T-helper 1 cell treated with Interleukin-12 subunit alpha and Interleukin-12 subunit beta and Interleukin-4 antibody, amounts not matched to agents 30 μg/mL and 1 μg/mL, for 36 hours (primary cell): ENCODE measurements at regions not wholly inside any gene's neighbourhood (a gene's known extent, or its start where the extent isn't known, plus 50 kb on each side); places are given as distances from the start of the nearest gene placed in this dataset.
A peak's percentile ranks its signal among the peaks of the same experiment; 100 is the strongest.
"Not testable (repeated sequence)": the region's sequence is repeated elsewhere in the genome, so short reads cannot be mapped to it uniquely, and the experiment has no call there.

Experiments
- H3K27ac Mint-ChIP-seq: one replicate; pipeline ENCODE4 v1.8.0; 2021; ENCODE audit warnings: mild to moderate bottlenecking, mixed read lengths
- H3K27me3 Mint-ChIP-seq: one replicate; pipeline ENCODE4 v1.8.0; 2021; ENCODE audit warnings: low read depth, mixed read lengths
- H3K36me3 Mint-ChIP-seq: one replicate; pipeline ENCODE4 v1.8.0; 2021; ENCODE audit warnings: low read depth, mixed read lengths
- H3K4me1 Mint-ChIP-seq: one replicate; pipeline ENCODE4 v1.8.0; 2021; ENCODE audit warnings: low read depth, mixed read lengths
- H3K4me3 Mint-ChIP-seq: one replicate; pipeline ENCODE4 v1.8.0; 2021; ENCODE audit warnings: mild to moderate bottlenecking, moderate library complexity, mixed read lengths
- H3K9me3 Mint-ChIP-seq: one replicate; pipeline ENCODE4 v1.8.0; 2021; ENCODE audit warnings: mixed read lengths

DNA sequence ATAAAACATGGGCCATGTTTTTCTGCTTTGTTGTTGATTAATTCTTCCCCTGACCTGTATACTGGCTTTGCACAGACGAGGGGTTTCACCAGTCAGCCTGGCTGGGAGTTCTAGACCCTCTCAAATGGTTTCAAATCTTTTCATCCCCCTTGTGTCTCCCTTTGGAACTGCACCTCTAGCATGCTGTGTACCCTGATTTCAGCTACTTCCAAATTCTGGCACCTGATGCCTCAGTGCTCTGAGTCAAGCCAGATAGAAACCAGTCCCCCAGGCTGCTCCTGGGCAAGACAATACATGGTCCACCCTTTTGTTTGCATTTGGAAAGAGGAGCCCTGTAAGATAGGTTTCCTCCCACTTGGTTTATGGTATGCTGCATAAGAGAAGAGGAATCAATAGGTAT, 290.2 kb downstream of the BTBD3 start:
- Mint-ChIP-seq H3K27me3 (no peaks in the 10 kb centered on the region), H3K9me3 (peaks cover 13% of the 10 kb centered on the region), H3K36me3 (no peaks in the 10 kb centered on the region), H3K27ac (no peak overlapping the region), H3K4me1 (no peaks in the 10 kb centered on the region), H3K4me3 (no peak overlapping the region)

DNA sequence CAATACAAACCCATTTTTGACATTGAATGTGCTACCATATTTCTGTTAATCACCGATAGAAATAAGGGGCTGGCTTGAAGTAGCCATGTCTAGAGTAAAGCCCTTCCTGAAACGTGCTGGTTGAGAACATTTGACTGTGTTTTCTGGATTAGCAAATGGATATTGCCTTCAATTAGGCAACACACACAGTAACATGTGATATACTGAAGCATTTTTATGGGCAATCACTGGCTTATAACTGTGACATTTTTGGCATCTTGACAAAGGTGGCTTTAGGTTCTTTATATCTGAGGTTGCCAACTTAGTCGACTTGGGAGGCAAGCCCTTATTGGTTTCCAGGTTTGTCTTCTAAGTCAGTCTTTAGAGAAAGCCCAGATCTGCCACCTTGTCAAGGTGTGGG, 292.9 kb downstream of the BTBD3 start:
- Mint-ChIP-seq H3K9me3 (peaks cover 9% of the 10 kb centered on the region), H3K27ac (no peak overlapping the region)

DNA sequence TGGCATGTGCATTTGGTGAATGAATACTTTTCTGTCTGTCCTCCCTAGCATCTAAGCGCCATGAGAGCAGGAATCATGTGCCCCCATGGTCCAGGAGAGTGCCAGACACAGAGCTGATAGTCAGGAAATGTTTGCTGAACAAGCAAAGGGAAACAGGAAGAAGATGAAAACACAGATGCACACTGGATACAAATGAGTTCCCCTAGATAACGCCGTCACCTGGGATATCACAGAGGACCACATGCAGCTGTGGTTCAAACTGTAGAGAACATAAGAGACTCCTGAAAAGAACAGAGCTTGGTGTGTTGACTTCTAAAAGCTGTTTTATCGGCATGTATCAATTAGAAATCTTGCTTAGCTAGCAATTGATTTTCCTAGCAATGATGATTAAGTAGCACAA, 293.7 kb downstream of the BTBD3 start:
- H3K9me3 Mint-ChIP-seq = peaks cover 12% of the 10 kb centered on the region
- no peak overlapping the region for H3K4me3 Mint-ChIP-seq
- H3K36me3 Mint-ChIP-seq = no peaks in the 10 kb centered on the region
- H3K4me1 Mint-ChIP-seq = no peaks in the 10 kb centered on the region
- H3K27ac Mint-ChIP-seq = no peak overlapping the region
- H3K27me3 Mint-ChIP-seq = no peaks in the 10 kb centered on the region

More for the DNA sequence above, 292.9 kb downstream of the BTBD3 start:
- Mint-ChIP-seq H3K4me1 (no peaks in the 10 kb centered on the region), H3K4me3 (no peak overlapping the region), H3K27me3 (no peaks in the 10 kb centered on the region), H3K36me3 (no peaks in the 10 kb centered on the region)

DNA sequence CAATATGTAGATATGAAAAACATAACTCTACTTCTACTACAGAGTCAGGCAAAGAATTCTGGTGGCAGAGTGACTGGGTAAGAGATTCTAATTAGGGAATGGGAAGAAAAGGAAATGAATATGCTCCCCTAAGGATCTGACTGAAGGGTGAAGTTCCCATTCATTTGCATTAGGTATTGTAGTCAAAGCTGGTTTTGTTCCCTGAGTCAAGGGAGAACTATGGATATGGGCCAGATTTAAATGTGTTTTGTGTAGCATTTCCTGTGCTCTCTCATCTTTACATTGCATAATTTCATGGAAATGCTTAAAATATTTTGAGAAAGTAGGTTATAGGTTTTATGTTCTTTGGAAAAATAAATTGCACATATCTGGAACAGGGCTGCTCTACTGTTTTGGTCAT, 299.7 kb downstream of the BTBD3 start:
- Mint-ChIP-seq H3K4me3 (no peak overlapping the region), H3K36me3 (no peaks in the 10 kb centered on the region), H3K27me3 (no peaks in the 10 kb centered on the region)

DNA sequence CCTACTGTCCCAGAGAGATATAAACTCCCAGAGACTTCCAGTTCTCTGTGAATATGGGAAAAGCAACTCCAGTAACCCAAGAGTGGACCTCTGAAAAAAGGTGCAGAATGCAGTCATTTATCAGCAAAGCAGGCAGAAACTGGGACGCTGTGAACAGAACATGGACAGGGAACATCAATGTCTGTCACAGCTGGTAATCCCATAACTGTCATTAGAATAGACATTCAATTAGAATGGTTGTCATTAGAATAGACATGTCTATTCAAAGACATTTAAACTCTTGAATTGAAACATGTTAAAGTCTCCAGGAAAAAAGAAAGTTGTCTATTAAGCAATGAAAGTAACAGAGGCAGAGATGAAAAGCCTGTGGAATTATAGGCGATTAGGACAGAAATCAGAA, 302.1 kb downstream of the BTBD3 start:
- Mint-ChIP-seq H3K27ac (no peak overlapping the region), H3K9me3 (peaks cover 9% of the 10 kb centered on the region), H3K27me3 (no peaks in the 10 kb centered on the region), H3K4me1 (no peaks in the 10 kb centered on the region), H3K36me3 (no peaks in the 10 kb centered on the region), H3K4me3 (no peak overlapping the region)

More for the DNA sequence above, 299.7 kb downstream of the BTBD3 start:
- no peak overlapping the region for H3K27ac Mint-ChIP-seq
- H3K9me3 Mint-ChIP-seq = peaks cover 9% of the 10 kb centered on the region
- H3K4me1 Mint-ChIP-seq = no peaks in the 10 kb centered on the region

DNA sequence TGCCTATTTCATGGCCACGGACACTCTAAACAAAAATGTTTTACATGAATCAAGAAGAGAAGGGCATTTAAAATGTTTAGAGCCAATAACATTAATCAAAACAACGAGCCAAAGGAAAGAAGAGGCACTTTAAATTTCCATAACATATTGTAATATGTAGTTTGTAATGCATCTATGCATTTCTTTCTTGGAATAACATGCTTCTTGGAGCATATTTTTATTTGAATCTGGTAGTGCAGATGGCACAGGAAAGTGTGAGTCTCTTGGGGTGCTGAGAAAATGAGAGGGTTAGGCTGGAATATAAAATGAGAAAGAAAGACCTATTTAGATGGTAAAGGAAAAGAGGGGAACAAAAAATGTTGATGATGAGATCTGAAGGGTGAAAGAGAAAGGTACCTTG, 305.4 kb downstream of the BTBD3 start:
- no peaks in the 10 kb centered on the region for H3K27me3 Mint-ChIP-seq
- no peak overlapping the region for H3K27ac Mint-ChIP-seq
- H3K9me3 Mint-ChIP-seq = peaks cover 5% of the 10 kb centered on the region
- H3K4me1 Mint-ChIP-seq = no peaks in the 10 kb centered on the region
- H3K36me3 Mint-ChIP-seq = no peaks in the 10 kb centered on the region
- H3K4me3 Mint-ChIP-seq = no peak overlapping the region

DNA sequence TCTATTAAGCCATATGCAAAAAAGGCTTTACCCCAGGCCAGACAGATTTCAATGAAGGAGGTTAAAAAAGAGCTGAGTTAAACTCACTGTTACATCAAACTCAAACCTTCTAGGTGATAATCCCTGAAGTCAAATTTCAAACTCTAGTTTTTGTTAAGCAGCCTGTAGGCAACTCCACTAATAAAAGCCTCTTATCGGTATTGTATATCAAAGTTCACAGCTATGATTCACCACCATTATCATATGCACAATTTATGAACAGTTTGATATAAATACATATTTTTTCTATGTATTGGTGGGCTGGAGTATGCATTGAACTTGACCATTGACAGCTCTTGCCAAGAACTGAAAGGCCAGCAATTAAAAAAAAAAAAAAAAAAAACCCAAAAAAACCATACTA, 308.2 kb downstream of the BTBD3 start:
- H3K27ac Mint-ChIP-seq = no peak overlapping the region
- no peaks in the 10 kb centered on the region for H3K27me3 Mint-ChIP-seq
- H3K9me3 Mint-ChIP-seq = peaks cover 5% of the 10 kb centered on the region
- no peaks in the 10 kb centered on the region for H3K4me1 Mint-ChIP-seq
- H3K4me3 Mint-ChIP-seq = no peak overlapping the region
- H3K36me3 Mint-ChIP-seq = no peaks in the 10 kb centered on the region

DNA sequence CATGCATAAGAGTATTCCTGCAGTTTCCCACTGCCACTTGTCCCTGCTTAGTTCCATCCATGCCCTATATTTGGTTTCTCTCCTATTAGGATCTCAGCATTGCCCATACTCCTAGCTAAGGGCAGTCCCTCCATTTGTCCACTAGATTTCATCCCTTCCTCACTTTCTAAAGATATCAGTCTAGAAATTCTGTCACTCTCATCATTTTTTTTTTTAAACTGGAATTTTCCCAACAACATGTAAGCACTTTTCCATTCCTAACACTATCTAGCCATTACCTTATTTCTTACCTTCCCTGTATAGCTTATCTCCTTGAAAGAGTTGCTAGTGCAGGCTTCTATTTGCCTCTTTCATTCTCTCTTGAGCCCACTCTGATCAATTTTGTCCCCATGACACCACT, 312.2 kb downstream of the BTBD3 start:
- H3K27me3 Mint-ChIP-seq = no peaks in the 10 kb centered on the region
- no peaks in the 10 kb centered on the region for H3K9me3 Mint-ChIP-seq
- H3K4me3 Mint-ChIP-seq = no peak overlapping the region
- no peaks in the 10 kb centered on the region for H3K36me3 Mint-ChIP-seq
- H3K27ac Mint-ChIP-seq = no peak overlapping the region
- H3K4me1 Mint-ChIP-seq = no peaks in the 10 kb centered on the region

DNA sequence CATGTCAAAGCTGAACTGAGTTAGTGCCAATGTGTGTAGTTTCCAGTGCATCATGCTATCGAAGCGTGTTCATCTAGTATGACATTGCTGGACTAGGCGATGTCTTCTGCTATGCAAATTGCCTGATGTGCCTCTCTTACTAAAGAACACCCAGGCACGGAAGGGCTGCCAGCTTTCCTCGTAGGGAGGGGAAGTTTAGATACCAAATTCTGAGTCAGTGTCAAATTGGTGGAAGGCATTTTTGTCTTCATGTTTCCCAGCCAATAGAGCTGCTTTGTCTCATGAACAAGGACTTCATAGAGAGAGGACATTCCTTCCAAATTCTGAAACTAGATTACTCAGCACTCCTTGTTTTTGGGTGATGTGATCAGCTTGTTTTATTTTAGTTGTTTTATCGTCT, 320.1 kb downstream of the BTBD3 start:
- Mint-ChIP-seq H3K27me3 (no peaks in the 10 kb centered on the region), H3K9me3 (peaks cover 8% of the 10 kb centered on the region), H3K27ac (no peak overlapping the region), H3K36me3 (no peaks in the 10 kb centered on the region), H3K4me3 (no peak overlapping the region), H3K4me1 (no peaks in the 10 kb centered on the region)

DNA sequence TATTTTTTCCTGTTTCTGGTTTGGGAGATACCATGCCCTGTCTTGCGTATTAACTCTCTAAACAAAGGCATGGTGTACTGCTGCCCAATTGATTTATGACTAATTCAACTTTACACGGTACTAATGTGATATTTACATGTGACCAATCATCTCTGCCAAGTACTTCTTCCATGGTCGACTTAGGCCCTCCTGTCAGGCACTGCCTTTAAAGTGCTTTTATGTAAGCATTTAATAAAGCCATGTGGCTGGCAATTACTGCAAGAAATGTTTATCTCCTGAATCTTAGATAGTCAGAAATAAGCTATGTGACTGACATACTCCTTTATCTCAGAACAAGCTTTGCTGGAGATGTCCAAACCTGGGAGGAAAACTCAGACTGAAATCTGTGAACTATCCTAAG, 323.4 kb downstream of the BTBD3 start:
- Mint-ChIP-seq H3K27ac (no peak overlapping the region), H3K36me3 (no peaks in the 10 kb centered on the region), H3K27me3 (no peaks in the 10 kb centered on the region), H3K4me1 (no peaks in the 10 kb centered on the region), H3K9me3 (peaks cover 16% of the 10 kb centered on the region), H3K4me3 (no peak overlapping the region)

DNA sequence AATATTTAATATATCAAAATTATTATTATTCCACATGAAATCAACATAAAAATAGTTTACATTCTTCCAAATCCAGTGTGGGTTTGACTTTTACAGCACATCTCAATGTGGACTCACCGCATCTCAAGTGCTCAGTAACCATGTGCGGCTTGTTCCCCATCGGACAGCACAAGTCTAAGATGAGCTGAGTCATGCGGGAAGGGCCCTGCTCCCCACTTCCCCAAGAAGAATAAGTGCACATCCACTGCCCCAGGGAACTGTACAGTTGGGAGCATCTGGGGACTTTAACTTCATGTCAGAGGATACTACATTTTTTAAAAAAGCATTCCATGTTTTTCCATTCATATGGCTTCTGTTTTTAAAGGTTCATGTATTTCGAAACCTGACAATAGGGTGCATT, 325.6 kb downstream of the BTBD3 start:
- Mint-ChIP-seq H3K36me3 (no peaks in the 10 kb centered on the region), H3K27me3 (no peaks in the 10 kb centered on the region), H3K4me1 (no peaks in the 10 kb centered on the region), H3K9me3 (peaks cover 15% of the 10 kb centered on the region), H3K4me3 (no peak overlapping the region), H3K27ac (no peak overlapping the region)

DNA sequence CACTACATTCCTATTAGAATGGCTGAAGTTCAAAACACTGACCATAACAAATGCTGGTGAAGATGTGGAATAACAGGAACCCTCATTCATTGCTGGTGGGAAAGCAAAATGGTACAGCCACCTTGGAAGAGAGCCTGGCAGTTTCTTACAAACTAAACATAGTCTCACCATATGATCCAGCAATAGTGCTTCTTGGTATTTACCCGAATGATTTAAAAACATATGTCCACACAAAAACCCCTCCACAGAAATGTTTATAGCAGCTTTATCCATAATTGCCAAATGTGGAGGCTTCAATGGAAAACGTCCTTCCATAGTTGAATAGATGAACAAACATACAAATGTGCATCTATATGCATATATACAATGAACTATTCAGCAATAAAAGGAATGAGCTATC, 330.8 kb downstream of the BTBD3 start:
- no peaks in the 10 kb centered on the region for H3K27me3 Mint-ChIP-seq
- H3K9me3 Mint-ChIP-seq = peaks cover 38% of the 10 kb centered on the region
- no peaks in the 10 kb centered on the region for H3K36me3 Mint-ChIP-seq
- no peaks in the 10 kb centered on the region for H3K4me1 Mint-ChIP-seq
- H3K27ac Mint-ChIP-seq = no peak overlapping the region
- H3K4me3 Mint-ChIP-seq = no peak overlapping the region

DNA sequence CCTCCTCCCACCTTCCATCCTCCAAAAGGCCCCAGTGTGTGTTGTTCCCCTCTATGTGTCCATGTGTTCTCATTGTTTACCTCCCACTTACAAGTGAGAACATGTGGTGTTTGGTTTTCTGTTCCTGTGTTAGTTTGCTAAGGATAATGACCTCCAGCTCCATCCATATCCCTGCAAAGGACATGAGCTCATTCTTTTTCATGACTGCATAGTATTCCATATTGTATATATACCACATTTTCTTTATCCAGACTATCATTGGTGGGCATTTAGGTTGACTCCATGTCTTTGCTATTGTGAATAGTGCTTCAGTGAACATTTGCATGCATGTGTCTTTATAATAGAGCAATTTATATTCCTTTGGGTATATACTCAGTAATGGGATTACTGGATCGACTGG, 333.0 kb downstream of the BTBD3 start:
- H3K4me1 Mint-ChIP-seq, H3K36me3 Mint-ChIP-seq, H3K27me3 Mint-ChIP-seq, H3K4me3 Mint-ChIP-seq: not testable (repeated sequence)
- peak overlapping the region; percentile 5 for H3K27ac Mint-ChIP-seq
- peaks cover 31% of the 10 kb centered on the region for H3K9me3 Mint-ChIP-seq

DNA sequence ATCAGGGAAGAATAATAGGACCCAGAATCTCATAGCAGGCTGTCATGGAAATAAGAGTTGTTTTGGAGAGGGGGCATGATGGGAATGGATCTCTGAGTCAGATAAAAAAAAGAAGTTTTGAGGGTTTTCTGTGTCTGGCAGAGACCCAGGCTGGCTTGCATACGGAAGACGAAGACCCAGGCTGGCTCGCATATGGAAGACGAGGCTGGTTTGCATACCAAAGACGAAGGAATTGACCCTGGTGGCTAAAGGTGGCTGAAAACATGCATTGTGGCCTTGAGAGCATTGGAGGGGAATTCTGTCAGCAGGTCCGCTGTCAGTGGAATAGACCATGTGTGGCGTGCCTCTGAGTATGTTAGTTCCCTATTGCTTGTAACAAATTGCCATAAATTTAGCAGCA, 335.1 kb downstream of the BTBD3 start:
- no peak overlapping the region for H3K27ac Mint-ChIP-seq
- H3K4me1 Mint-ChIP-seq = no peaks in the 10 kb centered on the region
- peaks cover 28% of the 10 kb centered on the region for H3K9me3 Mint-ChIP-seq
- H3K27me3 Mint-ChIP-seq = no peaks in the 10 kb centered on the region
- H3K4me3 Mint-ChIP-seq = no peak overlapping the region
- no peaks in the 10 kb centered on the region for H3K36me3 Mint-ChIP-seq

DNA sequence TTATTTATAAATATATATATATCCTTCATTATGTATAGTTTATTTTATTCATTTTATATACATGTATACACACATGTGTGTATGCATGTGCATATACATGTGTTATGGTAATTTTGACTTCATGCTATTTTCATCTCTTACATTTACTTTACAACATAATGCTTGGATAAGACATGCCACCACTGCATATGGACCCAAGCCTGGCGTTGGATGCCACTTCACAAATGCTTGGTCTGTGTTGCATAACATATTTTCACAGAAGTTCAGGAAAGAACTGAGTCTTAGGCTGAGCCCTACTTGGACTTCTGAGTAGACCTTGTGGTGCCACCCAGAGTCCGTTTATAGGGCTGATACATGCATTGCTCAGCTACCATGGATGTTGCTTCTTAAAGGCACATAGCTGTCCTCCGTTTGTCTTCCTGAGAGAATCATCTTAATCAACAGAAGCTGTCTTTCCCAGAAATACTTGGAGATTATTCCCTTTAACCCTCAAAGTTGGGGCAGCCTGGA, 337.8 kb downstream of the BTBD3 start:
- H3K4me1 Mint-ChIP-seq = no peaks in the 10 kb centered on the region
- no peaks in the 10 kb centered on the region for H3K36me3 Mint-ChIP-seq
- H3K27ac Mint-ChIP-seq = no peak overlapping the region
- peaks cover 13% of the 10 kb centered on the region for H3K9me3 Mint-ChIP-seq
- H3K27me3 Mint-ChIP-seq = no peaks in the 10 kb centered on the region
- H3K4me3 Mint-ChIP-seq = no peak overlapping the region

DNA sequence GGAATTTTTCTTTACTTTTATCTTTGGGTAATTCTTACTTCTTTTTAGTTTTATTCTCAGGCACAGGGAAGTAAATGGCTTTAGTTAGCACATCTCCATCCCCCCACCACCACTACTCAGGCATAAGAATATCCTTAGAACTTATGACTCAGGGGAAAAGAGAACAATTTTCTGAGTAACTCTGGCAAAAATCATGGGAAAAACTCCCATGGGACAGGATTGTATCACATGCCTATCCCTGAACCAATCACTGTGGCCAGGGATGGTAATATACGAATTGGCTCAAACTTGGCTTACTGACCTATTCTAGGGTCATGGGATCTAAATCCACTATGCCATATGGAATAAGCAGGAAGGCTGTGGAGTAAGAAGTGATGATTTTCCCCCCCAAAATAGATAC, 339.1 kb downstream of the BTBD3 start:
- H3K27ac Mint-ChIP-seq = no peak overlapping the region
- H3K4me3 Mint-ChIP-seq = no peak overlapping the region

More for the DNA sequence above, 339.1 kb downstream of the BTBD3 start:
- H3K36me3 Mint-ChIP-seq = no peaks in the 10 kb centered on the region
- H3K4me1 Mint-ChIP-seq = no peaks in the 10 kb centered on the region
- H3K9me3 Mint-ChIP-seq = peaks cover under 1% of the 10 kb centered on the region
- H3K27me3 Mint-ChIP-seq = no peaks in the 10 kb centered on the region
